NAMALWA (cell line): ENCODE measurements at regions not wholly inside any gene's neighbourhood (a gene's known extent, or its start where the extent isn't known, plus 50 kb on each side); places are given as distances from the start of the nearest gene placed in this dataset.
"Not testable (repeated sequence)": the region's sequence is repeated elsewhere in the genome, so short reads cannot be mapped to it uniquely, and the experiment has no call there.

Experiments
- DNase-seq: peaks from one replicate; pipeline ENCODE4 v3.0.0-alpha.2; 2015; ENCODE audit warnings: low spot score

DNA sequence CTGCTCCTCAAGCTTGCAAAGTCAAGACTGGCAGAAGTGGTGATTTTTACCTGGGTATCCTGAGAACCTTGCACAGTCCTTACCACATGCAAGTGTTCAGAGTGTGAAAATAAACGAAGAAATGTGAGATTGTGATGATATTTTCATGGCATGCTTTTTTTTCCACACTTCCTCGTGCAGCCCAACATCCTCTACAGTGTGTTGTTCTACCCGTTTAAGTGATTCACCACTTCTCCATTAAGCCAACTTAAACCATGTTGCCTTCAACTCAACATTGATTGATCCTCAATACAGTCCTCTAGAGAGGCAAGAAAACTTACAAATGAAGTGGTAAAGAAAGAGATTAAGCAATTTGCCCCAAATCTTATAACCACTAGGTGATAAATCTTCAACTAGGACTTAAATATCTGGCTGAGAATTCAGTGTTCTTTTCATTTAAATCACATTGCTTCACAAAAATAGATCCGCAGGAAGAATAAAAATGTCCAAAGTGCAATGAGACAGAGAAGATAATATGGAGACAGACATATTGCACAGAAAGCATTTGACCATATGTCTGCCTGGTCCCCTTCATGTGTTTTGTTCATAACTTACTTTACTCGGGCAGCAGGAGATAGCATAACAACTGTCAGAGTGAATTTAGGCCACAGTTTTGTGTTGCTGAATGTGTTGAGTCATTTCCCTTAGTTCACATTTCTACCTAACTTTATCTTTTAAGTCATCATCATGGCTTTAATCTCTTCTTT is 75.8 kb upstream of the PARP8 start:
- not testable (repeated sequence) for DNase-seq

DNA sequence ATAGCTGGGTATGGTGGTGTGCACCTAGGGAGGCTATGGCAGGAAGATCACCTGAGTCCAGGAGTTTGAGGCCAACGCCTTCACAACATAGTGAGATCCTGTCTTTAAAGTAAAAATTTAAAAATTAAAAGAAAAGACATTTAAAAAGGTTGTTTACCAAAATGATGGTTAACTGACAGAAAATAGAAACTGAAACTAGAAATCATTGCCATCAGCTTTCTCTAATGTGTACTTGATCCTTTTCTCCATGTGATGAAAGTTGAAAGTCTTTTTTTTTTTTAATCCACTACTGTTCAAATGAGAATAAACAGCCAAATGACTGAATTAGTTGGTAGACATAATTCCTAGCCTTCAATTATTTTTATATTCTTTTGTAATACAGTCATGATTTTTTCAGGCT is 75.1 kb upstream of the PARP8 start:
- not testable (repeated sequence) for DNase-seq

DNA sequence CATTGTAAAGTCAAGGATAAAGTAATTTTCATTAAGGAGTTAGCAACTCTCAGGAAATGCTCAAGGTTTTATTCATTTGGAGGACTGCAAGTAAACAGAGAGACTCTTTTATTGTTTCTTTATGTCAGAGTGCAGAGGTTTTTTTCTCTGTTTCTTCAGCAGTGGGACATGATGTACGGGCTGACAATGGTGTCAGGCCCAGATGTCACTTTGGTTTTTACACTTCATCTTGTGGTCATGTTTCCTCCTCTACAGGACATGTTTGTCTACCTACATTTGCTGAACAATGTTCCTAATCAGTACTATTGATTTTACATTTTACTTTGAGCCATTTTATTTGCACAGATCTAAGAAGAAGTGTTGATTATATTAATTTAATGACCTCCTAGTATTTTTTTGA is 72.8 kb upstream of the PARP8 start:
- DNase-seq: no peak

DNA sequence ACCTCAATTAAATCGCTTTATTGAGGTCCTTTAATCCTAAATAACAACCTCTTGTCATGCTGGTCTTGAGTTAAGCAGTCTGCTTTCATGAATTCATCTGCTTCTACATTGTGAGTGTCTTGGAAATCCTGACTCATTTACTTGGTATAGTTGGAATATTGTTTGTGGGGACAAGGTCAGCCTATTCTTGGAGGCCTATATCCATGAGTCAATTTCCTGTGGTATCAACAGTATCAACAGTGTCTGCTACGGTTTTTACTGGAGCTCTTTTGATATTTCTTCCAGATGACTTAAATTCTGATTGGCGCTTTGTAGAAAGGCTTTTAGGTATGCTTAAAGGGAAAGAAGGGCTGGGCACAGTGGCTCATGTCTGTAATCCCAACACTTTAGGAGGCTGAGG is 71.2 kb upstream of the PARP8 start:
- no peak for DNase-seq

DNA sequence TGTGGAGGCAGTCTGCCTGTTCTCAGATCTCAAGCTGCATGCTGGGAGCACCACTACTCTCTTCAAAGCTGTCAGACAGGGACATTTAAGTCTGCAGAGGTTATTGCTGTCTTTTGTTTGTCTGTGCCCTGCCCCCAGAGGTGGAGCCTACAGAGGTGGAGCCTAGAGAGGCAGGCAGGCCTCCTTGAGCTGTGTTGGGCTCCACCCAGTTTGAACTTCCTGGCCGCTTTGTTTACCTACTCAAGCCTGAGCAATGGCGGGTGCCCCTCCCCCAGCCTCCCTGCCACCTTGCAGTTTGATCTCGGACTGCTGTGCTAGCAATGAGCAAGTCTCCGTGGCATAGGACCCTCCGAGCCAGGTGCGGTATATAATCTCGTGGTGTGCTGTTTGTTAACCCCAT is 64.9 kb upstream of the PARP8 start:
- DNase-seq: peak; percentile 21

DNA sequence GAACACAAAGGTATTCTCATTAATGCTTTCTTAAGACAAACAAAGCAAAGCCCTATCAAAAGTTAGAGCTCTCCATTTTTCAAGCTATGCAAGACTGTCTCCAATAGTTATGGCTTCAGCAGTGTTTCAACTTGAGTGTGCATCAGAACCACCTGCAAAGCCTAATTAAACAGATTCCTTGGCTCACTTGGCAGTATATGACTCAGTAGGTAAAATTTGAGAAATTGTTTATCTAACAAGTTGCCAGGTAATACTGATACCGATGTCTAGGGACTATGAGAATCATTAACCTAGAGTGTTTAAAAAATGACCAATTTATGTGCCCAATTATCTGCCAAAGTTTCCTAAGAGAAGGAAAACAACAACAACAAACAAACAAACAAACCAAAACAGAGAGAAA is 60.3 kb upstream of the PARP8 start:
- DNase-seq: no peak

DNA sequence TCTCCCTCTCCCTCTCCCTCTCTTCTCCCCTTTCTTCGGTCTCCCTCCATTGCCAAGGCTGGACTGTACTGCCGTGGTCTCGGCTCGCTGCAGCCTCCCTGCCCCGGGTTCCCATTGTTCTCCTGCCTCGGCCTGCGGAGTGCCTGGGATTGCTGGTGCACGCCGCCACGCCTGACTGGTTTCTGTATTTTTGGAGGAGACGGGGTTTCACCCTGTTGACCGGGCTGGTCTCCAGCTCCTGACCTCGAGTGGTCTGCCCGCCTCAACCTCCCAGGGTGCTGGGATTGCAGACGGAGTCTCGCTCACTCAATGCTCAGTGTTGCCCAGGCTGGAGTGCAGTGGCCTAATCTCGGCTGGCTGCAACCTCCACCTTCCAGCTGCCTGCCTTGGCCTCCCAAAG is 59.0 kb upstream of the PARP8 start:
- DNase-seq: not testable (repeated sequence)

DNA sequence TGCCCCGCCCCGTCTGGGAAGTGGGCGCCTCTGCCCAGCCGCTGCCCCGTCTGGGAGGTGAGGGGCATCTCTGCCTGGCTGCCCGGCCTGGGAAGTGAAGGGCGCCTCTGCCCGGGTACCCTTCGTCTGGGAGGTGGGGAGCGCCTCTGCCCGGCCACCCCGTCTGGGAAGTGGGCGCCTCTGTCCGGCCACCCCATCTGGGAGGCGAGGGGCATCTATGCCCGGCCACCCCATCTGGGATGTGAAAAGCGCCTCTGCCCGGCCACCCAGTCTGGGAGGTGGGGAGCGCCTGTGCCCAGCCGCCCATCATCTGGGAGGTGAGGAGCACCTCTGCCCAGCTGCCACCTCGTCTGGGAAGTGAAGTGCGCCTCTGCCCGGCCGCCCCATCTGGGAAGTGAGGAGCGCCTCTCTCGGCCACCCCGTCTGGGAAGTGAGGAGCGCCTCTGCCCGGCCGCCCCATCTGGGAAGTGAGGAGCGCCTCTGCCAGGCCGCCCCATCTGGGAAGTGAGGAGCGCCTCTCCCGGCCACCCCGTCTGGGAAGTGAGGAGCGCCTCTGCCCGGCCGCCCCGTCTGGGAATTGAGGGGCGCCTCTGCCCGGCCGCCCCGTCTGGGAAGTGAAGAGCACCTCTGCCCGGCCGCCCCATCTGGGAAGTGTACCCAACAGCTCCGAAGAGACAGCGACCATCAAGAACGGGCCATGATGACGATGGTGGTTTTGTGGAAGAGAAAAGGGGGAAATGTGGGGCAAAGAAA is 58.3 kb upstream of the PARP8 start:
- DNase-seq: not testable (repeated sequence)

DNA sequence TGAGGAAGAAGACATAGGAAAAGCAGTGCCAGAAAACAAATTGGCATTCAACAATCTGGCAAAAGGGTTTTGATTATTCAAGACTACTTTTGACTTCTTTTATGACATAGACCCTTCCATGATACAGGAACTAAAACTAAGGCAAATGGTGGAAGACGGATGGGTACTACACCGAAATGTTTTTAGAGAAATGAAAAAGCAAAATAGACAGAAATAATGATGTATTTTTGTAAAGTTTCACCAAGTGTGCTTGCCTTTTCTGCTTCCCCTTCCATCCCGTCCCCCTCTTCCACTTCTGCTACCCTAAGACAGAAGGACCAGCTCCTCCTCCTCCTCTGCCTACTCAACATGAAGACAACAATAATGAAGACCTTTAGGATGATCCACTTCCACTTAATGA is 53.4 kb upstream of the PARP8 start:
- DNase-seq: peak; percentile 8
